K562 (cell line): ENCODE measurements at regions not wholly inside any gene's neighbourhood (a gene's known extent, or its start where the extent isn't known, plus 50 kb on each side); places are given as distances from the start of the nearest gene placed in this dataset.

ENCODE experiments used
- BRCA1 ChIP-seq, 2 experiments: fragments of 450-650 bp in 1 of 2; sonication (generic) in 1 of 2; formaldehyde crosslinking in 1 of 2; IDR thresholded peaks; 2 replicates each; pipeline versions ENCODE4 v1.5.0 to v1.6.1; 2017 to 2020; ENCODE audit warnings: mild to moderate bottlenecking in 1 of 2, missing genetic modification reagents in 1 of 2
- CC2D1A ChIP-seq: fragments of 450-650 bp; IDR thresholded peaks from 2 replicates; pipeline ENCODE4 v1.6.1; 2017; ENCODE audit warnings: mild to moderate bottlenecking
- CREB1 ChIP-seq, 2 experiments: sonication (generic) in 1 of 2; formaldehyde crosslinking in 1 of 2; IDR thresholded peaks; 2 replicates each; pipeline versions ENCODE4 v1.6.1 to v1.8.0; 2012 to 2022; ENCODE audit warnings: inconsistent platforms in 1 of 2, mild to moderate bottlenecking in 1 of 2, missing genetic modification reagents in 1 of 2, moderate library complexity in 1 of 2
- CTBP1 ChIP-seq: fragments of 450-650 bp; IDR thresholded peaks from 2 replicates; pipeline ENCODE4 v1.6.1; 2016; ENCODE audit warnings: borderline replicate concordance
- ELF1 ChIP-seq: fragments of 200-800 bp; sonication (Bioruptor generic); IDR thresholded peaks from 2 replicates; pipeline ENCODE4 v1.6.1; 2016; ENCODE audit warnings: missing genetic modification characterization, missing compliant biosample characterization
- ETV1 ChIP-seq: fragments of 450-650 bp; conservative IDR thresholded peaks from 2 replicates; pipeline ENCODE4 v1.6.1; 2016; ENCODE audit warnings: missing genetic modification characterization, control low read depth, low read depth, missing compliant biosample characterization
- FOXP4 ChIP-seq: sonication (generic); formaldehyde crosslinking; IDR thresholded peaks from 2 replicates; pipeline ENCODE4 v1.8.0; 2022; ENCODE audit warnings: mild to moderate bottlenecking, missing genetic modification reagents, borderline replicate concordance
- IFI16 ChIP-seq: fragments of 250-450 bp; sonication (Bioruptor Pico); IDR thresholded peaks from 2 replicates; pipeline ENCODE4 v2.1.2; 2022; ENCODE audit warnings: mild to moderate bottlenecking, inconsistent platforms
- POLR3A ChIP-seq: IDR thresholded peaks from 2 replicates; pipeline ENCODE4 v1.6.1; 2011; ENCODE audit warnings: borderline replicate concordance, mild to moderate bottlenecking, moderate library complexity; ENCODE audit not compliant: insufficient read length, insufficient read depth; ENCODE audit errors: extremely low read depth
- RFX1 ChIP-seq: fragments of 450-650 bp; IDR thresholded peaks from 2 replicates; pipeline ENCODE4 v1.6.1; 2016; ENCODE audit warnings: mild to moderate bottlenecking, moderate library complexity
- ZKSCAN3 ChIP-seq: fragments of 250-450 bp; sonication (Bioruptor Pico); IDR thresholded peaks from 2 replicates; pipeline ENCODE4 v1.4.0; 2020
- ZNF3 ChIP-seq: fragments of 250-450 bp; sonication (Bioruptor Pico); IDR thresholded peaks from 2 replicates; pipeline ENCODE4 v1.5.0; 2021; ENCODE audit warnings: mild to moderate bottlenecking, moderate library complexity
- ZNF354B ChIP-seq: fragments of 250-450 bp; sonication (Bioruptor Pico); IDR thresholded peaks from 2 replicates; pipeline ENCODE4 v1.4.0; 2020
- ZNF655 ChIP-seq: fragments of 250-450 bp; sonication (Bioruptor Pico); IDR thresholded peaks from 2 replicates; pipeline ENCODE4 v1.5.0; 2021
- TF ChIP-seq, protein P1 (sequence below): fragments of 450-650 bp; IDR thresholded peaks from one replicate; pipeline ENCODE4 v1.6.1; 2018; ENCODE audit warnings: mild to moderate bottlenecking, moderate library complexity; ENCODE audit not compliant: partially characterized antibody
- TF ChIP-seq, protein P2 (sequence below): sonication (generic); formaldehyde crosslinking; IDR thresholded peaks from 2 replicates; pipeline ENCODE4 v1.9.0; 2022; ENCODE audit warnings: mild to moderate bottlenecking, missing genetic modification reagents
- TF ChIP-seq, protein P3 (sequence below): fragments of 450-650 bp; IDR thresholded peaks from 2 replicates; pipeline ENCODE4 v1.6.1; 2017; ENCODE audit warnings: antibody characterized with exemption, mild to moderate bottlenecking

GRCh38 chr7:152914014-152914844, 154.7 kb downstream of the ACTR3B start (continued):
- TF ChIP-seq CREB1 (IDR thresholded peaks at IDR 0.05) (no peak), CREB1 (CRISPR knock-in tag; IDR thresholded peaks at IDR 0.05) (no peak), RFX1 (no peak), ZNF354B (CRISPR knock-in tag) (no peak), BRCA1 (IDR thresholded peaks at IDR 0.05) (no peak), BRCA1 (CRISPR knock-in tag; IDR thresholded peaks at IDR 0.05) (no peak), ZKSCAN3 (no peak), ETV1 (tag) (no peak), ZNF3 (no peak), ELF1 (no peak), CC2D1A (no peak), POLR3A (no peak), ZNF655 (CRISPR knock-in tag) (no peak), CTBP1 (no peak), IFI16 (CRISPR knock-in tag) (no peak), FOXP4 (CRISPR knock-in tag) (no peak)
- TF ChIP-seq, protein P1, sequence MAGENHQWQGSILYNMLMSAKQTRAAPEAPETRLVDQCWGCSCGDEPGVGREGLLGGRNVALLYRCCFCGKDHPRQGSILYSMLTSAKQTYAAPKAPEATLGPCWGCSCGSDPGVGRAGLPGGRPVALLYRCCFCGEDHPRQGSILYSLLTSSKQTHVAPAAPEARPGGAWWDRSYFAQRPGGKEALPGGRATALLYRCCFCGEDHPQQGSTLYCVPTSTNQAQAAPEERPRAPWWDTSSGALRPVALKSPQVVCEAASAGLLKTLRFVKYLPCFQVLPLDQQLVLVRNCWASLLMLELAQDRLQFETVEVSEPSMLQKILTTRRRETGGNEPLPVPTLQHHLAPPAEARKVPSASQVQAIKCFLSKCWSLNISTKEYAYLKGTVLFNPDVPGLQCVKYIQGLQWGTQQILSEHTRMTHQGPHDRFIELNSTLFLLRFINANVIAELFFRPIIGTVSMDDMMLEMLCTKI, result no peak
- TF ChIP-seq, protein P2, sequence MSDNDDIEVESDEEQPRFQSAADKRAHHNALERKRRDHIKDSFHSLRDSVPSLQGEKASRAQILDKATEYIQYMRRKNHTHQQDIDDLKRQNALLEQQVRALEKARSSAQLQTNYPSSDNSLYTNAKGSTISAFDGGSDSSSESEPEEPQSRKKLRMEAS (CRISPR knock-in tag), result no peak
- TF ChIP-seq, protein P3, sequence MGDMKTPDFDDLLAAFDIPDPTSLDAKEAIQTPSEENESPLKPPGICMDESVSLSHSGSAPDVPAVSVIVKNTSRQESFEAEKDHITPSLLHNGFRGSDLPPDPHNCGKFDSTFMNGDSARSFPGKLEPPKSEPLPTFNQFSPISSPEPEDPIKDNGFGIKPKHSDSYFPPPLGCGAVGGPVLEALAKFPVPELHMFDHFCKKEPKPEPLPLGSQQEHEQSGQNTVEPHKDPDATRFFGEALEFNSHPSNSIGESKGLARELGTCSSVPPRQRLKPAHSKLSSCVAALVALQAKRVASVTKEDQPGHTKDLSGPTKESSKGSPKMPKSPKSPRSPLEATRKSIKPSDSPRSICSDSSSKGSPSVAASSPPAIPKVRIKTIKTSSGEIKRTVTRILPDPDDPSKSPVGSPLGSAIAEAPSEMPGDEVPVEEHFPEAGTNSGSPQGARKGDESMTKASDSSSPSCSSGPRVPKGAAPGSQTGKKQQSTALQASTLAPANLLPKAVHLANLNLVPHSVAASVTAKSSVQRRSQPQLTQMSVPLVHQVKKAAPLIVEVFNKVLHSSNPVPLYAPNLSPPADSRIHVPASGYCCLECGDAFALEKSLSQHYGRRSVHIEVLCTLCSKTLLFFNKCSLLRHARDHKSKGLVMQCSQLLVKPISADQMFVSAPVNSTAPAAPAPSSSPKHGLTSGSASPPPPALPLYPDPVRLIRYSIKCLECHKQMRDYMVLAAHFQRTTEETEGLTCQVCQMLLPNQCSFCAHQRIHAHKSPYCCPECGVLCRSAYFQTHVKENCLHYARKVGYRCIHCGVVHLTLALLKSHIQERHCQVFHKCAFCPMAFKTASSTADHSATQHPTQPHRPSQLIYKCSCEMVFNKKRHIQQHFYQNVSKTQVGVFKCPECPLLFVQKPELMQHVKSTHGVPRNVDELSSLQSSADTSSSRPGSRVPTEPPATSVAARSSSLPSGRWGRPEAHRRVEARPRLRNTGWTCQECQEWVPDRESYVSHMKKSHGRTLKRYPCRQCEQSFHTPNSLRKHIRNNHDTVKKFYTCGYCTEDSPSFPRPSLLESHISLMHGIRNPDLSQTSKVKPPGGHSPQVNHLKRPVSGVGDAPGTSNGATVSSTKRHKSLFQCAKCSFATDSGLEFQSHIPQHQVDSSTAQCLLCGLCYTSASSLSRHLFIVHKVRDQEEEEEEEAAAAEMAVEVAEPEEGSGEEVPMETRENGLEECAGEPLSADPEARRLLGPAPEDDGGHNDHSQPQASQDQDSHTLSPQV, result no peak
